ENCODE measurements at regions not wholly inside any gene's neighbourhood (a gene's known extent, or its start where the extent isn't known, plus 50 kb on each side); places are given as distances from the start of the nearest gene placed in this dataset.

DNA sequence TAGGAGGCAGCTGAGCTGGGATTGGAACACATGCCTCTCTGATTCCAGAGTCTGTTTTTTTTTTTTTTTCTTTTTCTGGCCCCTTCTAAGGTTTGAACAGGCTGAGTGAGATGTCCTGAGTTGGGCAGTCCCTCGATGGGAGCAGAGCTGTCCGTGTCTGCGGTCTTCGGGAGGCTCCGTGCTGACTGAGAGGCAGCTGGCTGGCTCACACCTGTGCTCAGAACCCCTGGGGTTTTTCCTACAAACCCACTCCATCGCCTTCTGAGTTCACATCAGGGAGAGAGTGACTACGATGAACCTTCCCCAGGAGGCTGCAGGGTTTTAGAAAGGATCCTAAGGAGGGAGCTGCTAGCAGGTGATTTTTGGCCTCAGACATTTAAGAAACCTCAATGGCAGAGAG is 92.5 kb downstream of the IRF8 start:
- DNase-seq = no peak

DNA sequence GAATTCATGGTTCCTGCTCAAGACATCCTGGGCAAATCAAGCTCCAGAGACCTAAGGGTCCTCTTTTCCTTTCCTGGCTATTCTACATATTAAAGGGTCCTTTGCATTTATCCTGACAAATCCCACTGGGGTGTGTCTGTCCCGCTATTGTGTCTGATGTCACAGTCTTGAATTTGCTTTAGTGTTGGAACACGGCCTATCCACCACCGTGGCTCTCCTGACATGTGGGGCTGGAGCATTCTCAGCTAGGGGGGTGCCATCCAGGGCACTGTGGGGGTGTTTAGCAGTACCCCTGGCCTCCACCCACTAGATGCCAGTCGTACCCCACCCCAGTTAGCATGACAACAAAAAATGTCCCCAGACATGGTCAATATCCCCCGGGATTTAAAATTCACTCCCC is 92.9 kb downstream of the IRF8 start:
- DNase-seq = no peak

DNA sequence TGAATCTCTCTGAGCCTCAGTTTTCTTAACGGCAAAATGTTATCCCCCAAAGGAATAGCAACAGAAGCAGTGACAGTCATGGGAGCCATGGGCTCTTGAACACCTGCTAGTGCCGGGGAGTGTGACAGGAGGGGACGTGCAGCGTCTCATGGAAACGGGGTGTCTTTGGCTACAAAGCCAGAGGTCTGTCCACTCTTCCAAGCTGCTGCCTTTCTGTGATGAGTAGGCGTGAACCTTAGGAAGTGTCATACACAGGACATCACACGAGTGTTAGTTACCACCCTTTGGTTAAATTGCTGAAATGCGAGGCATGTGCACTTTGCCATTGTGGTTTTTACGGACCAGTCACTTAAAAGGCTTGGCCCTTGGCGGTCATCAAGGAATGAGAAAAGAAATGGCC is 93.4 kb downstream of the IRF8 start:
- DNase-seq = no peak

DNA sequence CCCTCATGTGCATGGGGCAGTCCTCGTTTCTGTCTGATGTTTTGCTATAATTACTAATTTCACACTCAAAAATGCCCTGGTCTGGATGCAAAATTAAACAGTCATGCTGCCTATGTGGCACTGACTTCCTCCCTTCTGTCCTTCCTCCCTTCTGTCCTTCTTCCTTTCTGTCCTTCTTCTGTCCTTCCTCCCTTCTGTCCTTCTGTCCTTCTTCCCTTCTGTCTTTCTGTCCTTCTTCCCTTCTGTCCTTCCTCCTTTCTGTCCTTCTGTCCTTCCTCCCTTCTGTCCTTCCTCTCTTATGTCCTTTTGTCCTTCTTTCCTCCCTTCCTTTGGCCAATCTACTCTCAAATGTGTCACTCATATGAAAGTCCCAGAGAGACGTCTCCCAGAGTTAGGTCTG is 93.8 kb downstream of the IRF8 start:
- no peak for DNase-seq

DNA sequence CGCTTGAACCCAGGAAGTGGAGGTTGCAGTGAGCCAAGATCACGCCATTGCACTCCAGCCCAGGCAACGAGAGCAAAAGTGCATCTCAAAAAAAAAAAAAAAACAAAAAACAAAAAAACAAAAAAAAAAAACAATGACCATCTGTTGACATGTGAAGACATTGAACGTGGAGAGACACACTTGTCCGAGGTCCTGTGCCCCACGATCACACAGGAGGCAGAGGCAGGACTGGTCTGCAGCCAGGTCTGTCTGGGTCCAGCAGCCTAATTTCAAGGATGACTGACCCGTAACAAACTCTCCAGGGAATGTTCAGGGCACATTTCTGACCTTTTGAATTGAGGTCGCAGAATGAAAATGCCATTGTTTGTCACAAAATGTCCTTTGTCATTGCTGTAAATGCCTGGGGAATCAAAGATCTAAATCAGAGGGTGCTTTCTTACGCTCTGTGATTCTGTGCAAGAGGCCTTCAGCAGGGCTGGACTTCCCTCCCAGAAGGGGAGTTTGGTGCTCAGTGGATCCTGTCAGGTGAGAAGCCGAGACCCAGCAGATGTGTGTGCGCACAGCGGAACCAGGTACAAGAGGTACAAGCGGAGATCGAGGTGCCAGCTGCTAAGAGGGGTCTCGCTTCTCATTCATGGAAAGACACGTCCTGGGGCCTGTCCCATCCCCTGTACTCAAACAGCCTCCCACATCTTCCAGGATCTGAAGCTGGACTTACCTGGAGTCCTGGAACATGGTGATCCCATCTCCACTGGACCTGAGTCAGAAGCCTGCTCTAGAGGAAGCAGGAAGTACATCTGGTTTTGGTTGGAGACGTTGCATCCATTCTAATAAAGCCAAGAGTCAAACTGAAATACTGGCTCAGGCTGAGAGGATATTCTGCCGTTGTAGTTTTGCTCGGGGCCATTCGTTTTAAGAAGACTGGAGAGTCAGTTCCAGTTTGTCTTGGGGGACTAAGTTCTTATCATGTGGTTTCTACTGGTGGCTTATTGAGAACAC is 95.8 kb downstream of the IRF8 start:
- DNase-seq = no peak

DNA sequence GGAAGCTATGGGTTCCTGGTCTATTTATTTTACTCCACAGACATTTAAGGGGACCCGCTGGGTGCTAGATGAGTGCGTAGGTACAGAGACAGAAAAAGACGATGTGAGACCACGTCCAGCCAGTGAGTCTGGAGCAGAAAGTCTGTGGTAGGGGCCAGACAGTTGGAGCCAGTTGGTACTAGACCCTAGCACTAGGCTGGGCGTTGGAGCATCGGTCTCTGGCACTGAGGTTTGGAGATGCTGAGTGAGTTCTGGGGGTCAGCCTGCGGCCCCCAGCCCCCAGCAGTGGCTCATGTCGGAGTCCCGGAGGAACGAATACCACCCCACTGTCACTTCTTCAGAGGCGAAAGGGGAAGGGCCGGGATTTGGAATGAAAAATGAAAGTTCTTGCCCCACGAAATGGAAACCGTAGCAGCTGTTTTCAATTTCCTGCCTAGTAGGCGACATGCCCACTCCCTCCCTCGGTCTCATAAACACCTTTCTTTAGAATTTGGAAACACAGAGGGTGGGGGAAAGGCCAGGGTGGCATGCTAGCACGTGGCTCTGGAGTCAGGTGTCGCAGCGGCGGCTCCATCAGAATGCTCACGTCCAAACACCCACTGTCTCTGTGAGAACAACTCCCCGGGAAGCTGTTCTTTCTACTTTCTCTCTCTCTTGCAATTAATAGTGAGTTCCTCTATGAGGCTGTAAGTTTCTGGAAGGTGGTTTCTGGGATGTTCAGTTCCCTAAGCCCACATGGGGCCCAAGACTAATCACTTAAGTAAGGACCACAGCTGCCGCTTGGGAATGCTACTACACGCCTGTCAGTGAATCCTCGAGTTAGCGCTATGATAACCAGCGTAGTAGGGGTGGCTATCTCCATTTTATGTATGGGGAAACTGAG is 96.8 kb downstream of the IRF8 start:
- peak; percentile 78 for DNase-seq

DNA sequence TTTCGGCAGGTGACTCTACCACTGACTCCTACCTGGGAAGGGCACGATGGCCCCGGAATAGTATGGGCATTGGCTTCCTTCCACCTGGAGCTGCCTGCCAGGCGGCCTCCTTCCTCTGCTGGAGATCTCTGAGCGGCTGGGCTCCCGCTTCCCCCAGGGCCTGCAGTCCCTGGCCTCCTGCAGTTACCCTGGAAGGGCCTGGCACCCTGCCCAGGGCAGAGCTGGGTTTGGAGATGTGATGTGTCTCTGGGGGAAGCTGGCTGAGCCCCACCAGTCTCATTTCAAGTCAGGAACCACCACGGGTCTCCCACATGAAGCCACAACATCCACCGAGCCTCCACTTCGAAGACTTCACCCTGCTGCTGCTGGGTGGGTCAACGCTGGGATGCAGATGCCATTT is 97.9 kb downstream of the IRF8 start:
- DNase-seq = no peak

DNA sequence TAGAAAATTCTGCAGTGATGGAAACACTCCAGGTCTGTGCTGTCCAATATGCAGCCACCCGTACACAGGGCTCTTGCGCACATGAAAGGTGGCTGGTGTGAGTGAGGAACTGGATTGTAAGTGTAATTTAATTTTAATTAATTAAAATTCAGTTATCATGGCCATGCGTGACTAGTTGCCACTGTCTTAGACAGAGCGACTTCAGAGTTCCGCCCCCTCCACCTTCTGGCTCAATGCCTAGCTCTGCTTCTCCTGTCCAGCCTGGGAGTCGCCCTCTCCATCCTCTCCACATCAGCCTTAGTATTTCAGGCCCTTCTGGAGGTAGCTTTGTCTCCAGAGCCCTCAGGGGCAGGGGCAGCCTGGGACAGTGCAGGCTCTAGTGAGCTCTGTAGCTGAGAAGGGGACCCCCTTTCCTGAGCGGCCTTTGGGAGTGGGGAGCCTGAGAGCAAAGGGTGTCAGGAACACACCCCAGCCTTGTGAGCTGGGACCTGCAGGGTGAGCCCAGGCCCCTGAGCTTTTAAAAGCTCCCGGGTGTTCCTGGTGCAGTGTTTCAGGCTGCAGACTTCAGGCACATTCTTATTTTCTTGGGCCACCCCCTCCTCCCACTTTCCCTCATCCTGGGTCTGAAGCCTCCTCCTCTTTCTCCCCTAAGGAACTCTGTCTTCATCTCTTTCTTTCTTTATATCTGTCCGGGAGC is 99.4 kb downstream of the IRF8 start:
- DNase-seq = no peak

DNA sequence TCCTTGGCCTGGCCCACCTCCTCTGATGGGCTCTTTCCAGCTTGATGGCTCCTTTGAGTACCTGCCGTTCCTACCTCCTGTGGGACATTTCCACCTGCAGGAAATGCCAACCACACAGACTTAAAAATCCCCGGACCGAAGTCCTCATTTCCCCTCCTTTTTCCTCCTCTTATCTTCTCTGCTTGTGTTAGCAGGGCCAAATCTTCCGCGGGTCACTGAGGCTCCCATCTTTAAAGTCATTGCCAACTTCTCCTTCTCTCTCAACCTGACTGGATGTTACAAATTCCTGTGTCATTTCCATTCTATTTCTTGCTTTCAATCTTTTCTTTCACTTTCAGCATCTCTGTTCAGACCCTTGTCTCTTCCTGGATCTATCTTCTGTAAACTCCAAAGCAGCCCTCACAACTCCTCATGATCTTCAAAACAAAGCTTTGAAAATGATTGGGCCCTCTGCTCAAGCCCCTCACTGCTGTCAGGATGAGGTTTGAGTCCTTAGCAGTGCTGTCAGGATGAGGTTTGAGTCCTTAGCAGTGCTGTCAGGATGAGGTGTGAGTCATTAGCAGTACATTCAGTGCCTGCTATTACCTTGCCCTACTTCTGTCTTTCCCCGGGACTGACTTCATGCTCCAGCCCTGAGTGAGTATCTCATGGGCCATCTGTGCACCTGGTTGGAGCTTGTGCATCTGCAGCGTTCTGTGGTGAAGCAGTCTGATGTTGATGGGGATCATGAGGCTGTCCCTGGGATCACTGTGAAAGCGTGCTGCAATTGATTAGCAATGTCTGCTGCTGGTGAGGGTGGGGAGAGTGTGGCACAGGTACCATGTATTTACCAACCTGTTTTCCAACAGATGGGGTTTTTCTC is 100.1 kb downstream of the IRF8 start:
- DNase-seq = peak; percentile 49

DNA sequence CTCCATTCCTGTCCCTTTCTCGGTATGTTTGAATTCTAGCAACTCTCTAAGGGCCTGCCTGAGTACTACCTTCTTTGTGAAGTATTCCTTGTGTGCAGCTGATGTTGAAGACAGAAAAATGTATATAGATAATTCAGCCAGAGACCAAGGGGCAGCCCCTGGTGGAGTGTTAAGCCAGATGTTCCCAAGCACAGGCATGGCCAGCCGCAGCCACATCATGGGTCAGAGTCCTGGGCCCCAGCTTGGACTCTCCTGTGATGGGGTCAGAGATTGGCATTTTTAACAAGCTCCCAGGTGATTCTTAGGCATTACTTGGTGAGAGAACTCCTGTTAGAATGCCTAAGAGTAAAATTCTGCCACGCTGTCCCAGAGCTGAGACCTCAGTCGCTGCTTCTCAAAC is 100.8 kb downstream of the IRF8 start:
- DNase-seq = no peak

DNA sequence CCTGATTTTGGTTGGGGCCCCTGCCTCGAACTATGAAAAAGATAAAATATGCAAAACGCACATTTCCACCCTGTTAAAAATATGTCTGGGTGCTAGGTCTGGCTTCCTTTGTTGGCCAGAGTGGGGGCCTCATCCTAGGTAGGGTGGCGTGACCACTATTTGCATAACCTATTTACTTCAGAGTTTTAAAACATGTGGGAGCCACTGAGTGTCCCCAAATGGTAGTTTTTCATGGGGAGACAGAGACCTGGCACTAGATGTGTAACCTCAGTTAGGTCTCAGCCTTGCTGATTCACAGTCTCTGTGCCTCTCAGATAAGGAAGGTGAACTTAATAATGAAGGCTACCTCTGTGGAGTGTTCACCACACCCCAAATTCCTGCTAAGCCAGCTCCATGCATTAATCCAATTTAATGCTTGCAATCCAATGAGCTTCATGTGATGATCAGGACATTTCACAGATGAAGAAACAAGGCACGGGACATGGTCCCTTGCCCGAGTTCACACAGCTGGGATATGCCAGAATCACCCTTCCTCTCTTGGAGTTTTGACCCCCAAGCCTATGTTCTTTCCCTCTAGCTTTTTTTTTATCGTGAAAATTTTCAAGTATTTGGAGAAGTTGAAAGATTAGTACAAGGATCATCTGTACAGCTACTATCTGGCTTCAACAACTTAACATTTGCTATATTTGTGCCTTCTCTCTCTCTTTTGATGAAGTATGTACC is 103.4 kb downstream of the IRF8 start:
- DNase-seq = no peak

DNA sequence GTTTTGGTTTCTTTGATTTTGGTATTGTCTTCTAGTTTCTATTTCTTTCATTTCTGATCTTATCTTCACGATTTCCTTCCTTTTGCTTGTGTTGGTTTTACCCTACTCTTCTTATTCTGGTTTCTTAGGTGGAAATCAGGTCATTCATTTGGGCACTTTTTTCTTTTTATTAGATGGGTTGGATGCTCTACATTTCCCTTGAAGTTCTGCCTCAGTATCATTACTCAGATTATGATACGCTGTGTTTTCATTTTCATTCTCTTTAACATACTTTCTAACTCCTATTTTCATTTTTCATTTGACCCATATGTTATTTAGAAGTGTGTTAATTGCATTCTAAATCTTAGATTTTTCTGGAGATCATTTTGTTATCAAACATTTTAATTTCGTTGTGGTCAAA is 108.6 kb downstream of the IRF8 start:
- DNase-seq = no peak

DNA sequence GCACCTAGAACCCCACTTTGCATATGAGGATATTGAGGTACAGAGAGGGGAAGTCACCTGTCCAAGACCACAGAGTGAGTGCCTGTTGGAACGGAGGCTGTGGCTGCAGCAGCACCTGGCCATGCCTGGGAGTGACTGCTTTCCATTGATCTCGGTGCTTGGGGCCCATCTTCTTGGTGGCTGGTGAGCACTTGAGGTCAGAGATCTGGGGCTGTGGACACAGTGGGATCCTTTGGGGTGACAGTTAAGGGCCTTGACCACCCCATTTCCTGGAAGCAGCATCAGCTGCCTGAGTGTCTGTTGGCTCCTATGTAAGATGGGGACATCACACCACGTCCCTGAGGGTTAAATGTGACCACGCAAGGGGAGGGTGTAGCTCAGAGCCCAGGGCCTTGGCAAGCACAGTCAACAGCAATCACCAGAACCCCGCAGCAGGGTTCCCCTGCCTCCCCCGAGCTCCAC is 111.7 kb downstream of the IRF8 start:
- no peak for DNase-seq

DNA sequence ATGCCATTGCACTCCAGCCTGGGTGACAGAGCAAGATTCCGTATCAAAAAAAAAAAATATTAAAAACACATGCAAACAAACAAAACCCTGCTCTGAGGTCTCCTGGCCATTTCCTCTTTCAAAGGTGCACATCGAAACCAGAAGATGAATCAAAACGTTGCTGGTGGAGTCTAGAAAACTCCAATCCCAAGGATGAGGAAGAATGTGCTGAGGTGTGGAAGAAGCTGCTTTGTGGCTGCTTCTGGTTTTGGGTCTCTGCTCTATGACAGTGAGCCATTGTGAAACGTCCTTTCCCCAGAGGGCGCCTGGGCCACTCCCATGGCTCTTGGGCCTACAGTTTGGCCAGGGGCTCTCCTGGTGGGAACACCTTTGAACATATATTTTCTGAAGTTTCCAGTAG is 112.6 kb downstream of the IRF8 start:
- DNase-seq = no peak

DNA sequence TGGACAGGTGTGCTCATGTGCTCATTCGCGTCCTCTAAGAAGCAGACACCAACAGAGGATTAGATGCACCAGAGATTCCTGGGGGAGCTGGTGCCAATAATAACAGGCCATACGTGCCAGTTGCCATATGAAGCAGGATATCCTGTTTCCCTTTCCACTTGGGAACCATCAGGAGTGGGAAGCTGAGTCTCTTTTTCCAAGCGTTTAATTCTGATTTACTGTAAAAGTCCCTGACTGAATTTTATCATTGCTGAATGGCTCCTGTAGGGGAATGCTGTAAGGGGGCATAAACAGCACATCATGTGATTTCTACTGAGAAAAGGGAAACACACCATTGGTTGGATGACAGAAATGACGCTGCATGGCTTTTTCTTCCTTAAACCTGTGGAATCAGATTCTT is 113.3 kb downstream of the IRF8 start:
- DNase-seq = no peak

DNA sequence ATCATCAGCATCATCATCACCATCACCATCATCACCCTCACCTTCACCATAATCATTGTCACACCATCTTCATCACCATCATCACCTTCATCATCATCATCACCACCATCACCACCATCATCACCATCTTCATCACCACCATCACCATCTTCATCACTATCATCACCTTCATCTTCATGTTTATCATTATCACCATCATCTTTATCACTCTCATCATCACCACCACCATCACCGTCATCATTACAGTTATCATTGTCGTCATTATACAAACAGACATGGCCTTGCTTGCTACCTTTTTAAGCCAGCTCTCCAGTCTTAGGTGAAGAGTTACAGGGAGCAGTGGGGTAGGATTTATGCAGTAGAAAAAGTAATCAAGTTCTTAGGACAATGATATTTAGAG is 114.9 kb downstream of the IRF8 start:
- no peak for DNase-seq

DNA sequence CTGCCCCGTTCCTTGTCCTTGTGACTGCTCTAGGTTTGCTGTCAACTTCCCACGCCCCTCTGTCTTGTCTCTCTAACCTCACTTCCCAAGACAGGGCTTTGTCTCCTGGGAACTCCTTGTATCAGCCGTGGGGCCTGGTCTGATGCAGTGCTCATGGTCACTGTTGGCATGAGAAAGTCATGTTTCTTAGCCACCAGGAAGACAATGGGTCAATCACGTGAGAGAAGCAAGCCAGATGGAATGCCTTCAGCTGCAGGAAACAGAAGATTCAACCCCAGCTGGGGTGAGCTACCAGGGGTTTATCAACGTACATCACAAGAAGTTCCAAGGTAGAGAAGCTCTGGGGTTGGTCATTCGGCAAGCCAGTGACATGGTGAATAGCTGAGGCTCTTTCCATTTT is 116.6 kb downstream of the IRF8 start:
- no peak for DNase-seq

DNA sequence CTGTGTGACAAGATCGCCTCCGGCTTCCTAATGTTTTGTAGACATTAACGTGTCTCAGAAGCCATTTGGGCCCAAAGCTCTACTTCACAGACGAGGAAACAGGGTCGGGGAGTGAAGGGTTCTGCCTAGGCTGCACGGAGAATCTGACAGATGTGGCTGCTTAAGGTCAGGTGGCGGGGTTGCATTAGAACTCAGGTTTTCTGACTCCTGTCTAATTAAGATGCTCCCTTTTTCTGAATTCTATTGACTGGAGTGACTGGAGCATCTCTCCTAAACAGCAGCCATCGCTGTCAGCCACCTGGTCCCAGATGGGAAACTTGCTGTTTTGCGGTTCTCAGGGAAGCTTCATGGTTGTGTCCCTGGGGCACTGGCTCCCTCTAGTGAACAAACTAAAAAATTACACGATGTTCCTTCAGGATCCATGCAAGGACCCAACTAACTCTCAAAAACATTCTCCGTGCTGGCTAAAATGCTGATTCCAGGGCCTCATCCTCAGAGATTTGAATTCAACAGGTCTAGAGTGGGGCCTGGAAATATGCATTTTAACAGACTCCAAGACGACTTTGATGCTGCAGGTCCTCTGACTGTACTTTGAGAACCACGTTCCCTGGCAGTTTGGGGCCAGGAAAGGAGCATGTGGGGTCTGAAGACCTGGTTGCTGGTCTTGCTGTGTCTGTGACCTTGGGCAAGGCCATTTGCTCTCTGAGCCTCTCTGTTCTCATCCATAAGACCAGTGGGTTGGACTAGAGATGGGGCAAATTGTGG is 117.4 kb downstream of the IRF8 start:
- peak; percentile 73 for DNase-seq

DNA sequence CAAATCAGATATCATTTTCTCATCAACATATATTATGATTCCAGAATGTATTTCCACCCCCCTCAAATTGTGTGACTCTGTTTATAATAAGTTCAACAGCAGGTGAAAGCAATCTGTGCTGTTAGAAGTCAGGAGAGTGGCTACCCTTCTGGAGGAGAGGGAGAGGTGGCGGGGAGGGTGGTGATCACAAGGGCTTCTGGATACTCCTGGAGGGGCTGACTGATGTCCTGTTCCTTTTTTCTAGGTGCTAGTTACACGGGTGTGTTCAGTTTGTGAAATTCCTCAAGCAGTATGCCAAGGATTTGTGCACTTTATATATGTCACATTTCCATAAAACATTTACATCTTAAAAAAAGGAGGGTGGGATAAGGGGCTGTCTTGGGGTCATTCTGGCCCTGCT is 119.1 kb downstream of the IRF8 start:
- DNase-seq = no peak

DNA sequence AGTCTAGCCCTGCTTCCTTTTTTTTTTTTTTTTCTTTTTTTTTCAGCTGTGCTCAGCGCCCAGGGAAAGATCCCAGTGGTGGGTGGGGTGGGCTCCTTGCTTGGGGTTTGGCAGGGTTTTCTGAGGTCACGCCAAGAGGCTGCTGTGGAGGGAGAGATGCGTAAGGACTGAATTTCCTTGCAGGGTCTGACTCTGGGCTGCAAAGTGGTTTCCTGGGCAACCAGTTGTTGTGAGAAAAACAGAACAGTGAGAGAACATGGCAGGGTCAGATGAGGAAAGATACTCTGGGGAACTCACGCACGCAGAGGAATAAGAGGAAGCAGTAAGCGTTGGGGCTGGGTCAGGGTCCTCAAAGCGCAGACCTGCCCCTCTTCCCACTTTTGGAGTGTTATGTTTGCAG is 119.5 kb downstream of the IRF8 start:
- DNase-seq = peak; percentile 80

DNA sequence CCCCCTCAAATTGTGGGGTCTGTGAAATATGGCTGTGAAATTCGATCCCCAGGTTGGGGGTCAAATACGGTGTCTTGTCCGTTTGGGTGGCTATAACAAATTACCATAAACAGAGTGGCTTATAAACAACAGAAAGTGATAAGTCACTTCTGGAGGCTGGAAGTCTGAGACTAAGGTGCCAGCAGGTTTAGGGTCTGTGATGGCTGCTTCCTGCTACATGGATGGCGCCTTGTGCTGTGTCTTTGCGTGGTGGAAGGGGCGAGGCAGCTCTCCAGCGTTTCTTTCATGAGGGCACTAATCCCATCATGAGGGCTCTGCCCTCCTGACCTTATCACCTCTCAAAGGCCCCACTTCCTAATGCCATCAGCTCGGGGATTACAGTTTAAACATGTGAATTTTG is 120.0 kb downstream of the IRF8 start:
- DNase-seq = no peak

Data from suppressor macrophage treated with lipopolysaccharide for 4 hours (primary cell).